ENCODE measurements at regions not wholly inside any gene's neighbourhood (a gene's known extent, or its start where the extent isn't known, plus 50 kb on each side); places are given as distances from the start of the nearest gene placed in this dataset.

DNA sequence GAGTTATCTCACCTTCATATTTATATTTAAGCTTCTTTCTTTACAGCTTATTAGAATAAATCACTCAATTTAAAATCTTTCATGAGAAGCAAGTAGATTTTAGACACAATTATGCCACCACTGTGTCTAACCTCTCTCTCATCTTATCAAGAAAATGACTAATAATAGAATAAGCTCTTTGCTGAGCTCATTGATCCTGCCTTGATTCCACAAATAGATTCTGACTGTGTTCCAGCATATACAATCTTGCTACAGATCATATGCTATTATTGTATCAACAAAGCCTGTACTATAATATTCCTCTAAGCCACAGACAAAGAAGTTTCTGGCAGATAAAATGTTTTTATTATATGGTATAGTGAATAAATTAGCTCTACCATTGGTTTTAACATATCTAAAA lies 168.7 kb upstream of the GULP1 start:
- Histone ChIP-seq H3K27me3 (ENCODE audit: low read length) (no peaks in the 10 kb centered on the region), H3K36me3 (ENCODE audit: low read depth, low read length) (no peaks in the 10 kb centered on the region), H3K4me2 (ENCODE audit: low read length) (peak overlapping the region; percentile 63), H2AFZ (ENCODE audit: low read length) (peak overlapping the region; percentile 69), H3K9ac (ENCODE audit: low read length) (0 out of 2 replicates have a peak overlapping the region, but pooled peaks have one; percentile 0), H3K9me2 (replicated peaks; ENCODE audit: low read length) (no peaks in the 10 kb centered on the region), H3K9me3 (ENCODE audit: low read length) (no peaks in the 10 kb centered on the region), H3K4me3 (ENCODE audit: low read length) (peak overlapping the region; percentile 52), H4K20me1 (ENCODE audit: low read length) (no peaks in the 10 kb centered on the region), H3K79me2 (ENCODE audit: low read length) (no peaks in the 10 kb centered on the region), H3K4me1 (ENCODE audit: insufficient read depth, low read length) (peaks cover 4% of the 10 kb centered on the region; the same call in 1 of the 2 replicates), H3F3A (ENCODE audit: low read length, unreplicated experiment) (no peaks in the 10 kb centered on the region), H3K27ac (ENCODE audit: low read length) (no peak overlapping the region)
- DNase-seq (no peak), ATAC-seq (no peak)
- BruUV-seq (replicated peaks): TSS peak; percentile 60
- intact Hi-C loops (cut with micrococcal nuclease): no loop called here
- no peak for TF ChIP-seq CTCF (conservative IDR thresholded peaks at IDR 0.05; ENCODE audit: low read depth, low read length)
- no peak for TF ChIP-seq EZH2 (IDR thresholded peaks at IDR 0.05; ENCODE audit: low read length, unreplicated experiment)
- ChIA-PET POLR2A (ENCODE audit: unreplicated experiment) (no interaction called here), CTCF (no interaction called here)

DNA sequence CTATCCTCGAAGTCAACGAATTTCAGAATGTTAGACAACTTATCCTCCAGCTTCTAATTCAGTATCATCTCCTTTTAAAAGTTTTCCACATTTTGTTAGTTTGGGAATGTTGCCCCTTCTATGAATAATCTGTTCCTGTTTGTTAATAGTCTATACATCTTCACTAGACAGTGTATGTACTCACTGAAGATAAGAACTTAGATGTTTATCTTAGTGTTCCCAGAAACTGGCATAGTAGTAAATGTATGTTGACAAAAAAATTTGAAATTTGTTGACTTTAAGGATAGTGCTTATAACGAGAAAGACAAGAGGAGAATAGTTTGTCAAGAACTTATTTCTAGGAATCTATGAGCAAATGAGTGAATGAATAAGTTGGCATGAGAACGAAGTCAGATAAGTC lies 162.0 kb upstream of the GULP1 start:
- ATAC-seq (no peak), DNase-seq (no peak)
- no peaks in the 10 kb centered on the region for H3K27me3 ChIP-seq (ENCODE audit: low read length)
- no peaks in the 10 kb centered on the region for H3K36me3 ChIP-seq (ENCODE audit: low read depth, low read length)
- H3K79me2 ChIP-seq (ENCODE audit: low read length): no peaks in the 10 kb centered on the region
- no TSS peak for BruUV-seq (replicated peaks)
- H2AFZ ChIP-seq (ENCODE audit: low read length): no peak overlapping the region
- no peak for TF ChIP-seq EZH2 (IDR thresholded peaks at IDR 0.05; ENCODE audit: low read length, unreplicated experiment)
- no peak for TF ChIP-seq EZH2phosphoT487 (IDR thresholded peaks at IDR 0.05; ENCODE audit: borderline replicate concordance, low read length)
- TF ChIP-seq CTCF (conservative IDR thresholded peaks at IDR 0.05; ENCODE audit: low read depth, low read length): no peak
- no peaks in the 10 kb centered on the region for H3K9me2 ChIP-seq (replicated peaks; ENCODE audit: low read length)
- no peak overlapping the region for H3K27ac ChIP-seq (ENCODE audit: low read length)
- intact Hi-C loops (cut with micrococcal nuclease): no loop called here
- no peak overlapping the region for H3K4me3 ChIP-seq (ENCODE audit: low read length)
- H3K9ac ChIP-seq (ENCODE audit: low read length): no peak overlapping the region
- H3K4me1 ChIP-seq (ENCODE audit: insufficient read depth, low read length): no peaks in the 10 kb centered on the region
- H4K20me1 ChIP-seq (ENCODE audit: low read length): no peaks in the 10 kb centered on the region
- H3K9me3 ChIP-seq (ENCODE audit: low read length): no peaks in the 10 kb centered on the region
- POLR2A ChIA-PET (ENCODE audit: unreplicated experiment): no interaction called here
- no peak overlapping the region for H3K4me2 ChIP-seq (ENCODE audit: low read length)
- H3F3A ChIP-seq (ENCODE audit: low read length, unreplicated experiment): no peaks in the 10 kb centered on the region
- CTCF ChIA-PET: no interaction called here

GRCh38 chr2:188130317-188130716 lies 161.4 kb upstream of the GULP1 start:
- intact Hi-C loops (cut with micrococcal nuclease): no loop called here
- Histone ChIP-seq H3K4me3 (ENCODE audit: low read length) (no peak overlapping the region), H3K4me1 (ENCODE audit: insufficient read depth, low read length) (no peaks in the 10 kb centered on the region), H3K27ac (ENCODE audit: low read length) (no peak overlapping the region), H3F3A (ENCODE audit: low read length, unreplicated experiment) (no peaks in the 10 kb centered on the region), H4K20me1 (ENCODE audit: low read length) (no peaks in the 10 kb centered on the region), H3K9me3 (ENCODE audit: low read length) (no peaks in the 10 kb centered on the region), H2AFZ (ENCODE audit: low read length) (no peak overlapping the region), H3K79me2 (ENCODE audit: low read length) (no peaks in the 10 kb centered on the region), H3K9ac (ENCODE audit: low read length) (no peak overlapping the region), H3K27me3 (ENCODE audit: low read length) (no peaks in the 10 kb centered on the region), H3K4me2 (ENCODE audit: low read length) (no peak overlapping the region), H3K9me2 (replicated peaks; ENCODE audit: low read length) (no peaks in the 10 kb centered on the region), H3K36me3 (ENCODE audit: low read depth, low read length) (no peaks in the 10 kb centered on the region)
- TF ChIP-seq CTCF (conservative IDR thresholded peaks at IDR 0.05; ENCODE audit: low read depth, low read length): no peak
- no peak for TF ChIP-seq EZH2 (IDR thresholded peaks at IDR 0.05; ENCODE audit: low read length, unreplicated experiment)
- no peak for TF ChIP-seq EZH2phosphoT487 (IDR thresholded peaks at IDR 0.05; ENCODE audit: borderline replicate concordance, low read length)
- ATAC-seq: peak; percentile 38; the same call in 1 of the 2 replicates
- POLR2A ChIA-PET (ENCODE audit: unreplicated experiment): no interaction called here
- no TSS peak for BruUV-seq (replicated peaks)
- no peak for DNase-seq
- CTCF ChIA-PET: no interaction called here

Data from PC-3 (cell line).